ENCODE measurements at regions not wholly inside any gene's neighbourhood (a gene's known extent, or its start where the extent isn't known, plus 50 kb on each side); places are given as distances from the start of the nearest gene placed in this dataset.
"Not testable (repeated sequence)": the region's sequence is repeated elsewhere in the genome, so short reads cannot be mapped to it uniquely, and the experiment has no call there.

- DNase-seq = no peak
Measured at GRCh38 chr1:102365071-102365470, 368.3 kb upstream of the OLFM3 start.

- no peak for DNase-seq
Measured at GRCh38 chr1:102336602-102337001, 339.9 kb upstream of the OLFM3 start.

GRCh38 chr1:102318104-102318806 lies 321.5 kb upstream of the OLFM3 start:
- DNase-seq = no peak

GRCh38 chr1:102315096-102315495 lies 318.4 kb upstream of the OLFM3 start:
- DNase-seq = no peak

GRCh38 chr1:102296116-102296515 lies 299.4 kb upstream of the OLFM3 start:
- no peak for DNase-seq

- no peak for DNase-seq
Measured at GRCh38 chr1:102282955-102283354, 286.2 kb upstream of the OLFM3 start.

- DNase-seq = no peak
Measured at GRCh38 chr1:102262994-102263393, 266.3 kb upstream of the OLFM3 start.

GRCh38 chr1:102252731-102253505 lies 256.2 kb upstream of the OLFM3 start:
- no peak for DNase-seq

GRCh38 chr1:102241431-102242338 lies 245.0 kb upstream of the OLFM3 start:
- no peak for DNase-seq

GRCh38 chr1:102239247-102239646 lies 242.5 kb upstream of the OLFM3 start:
- DNase-seq = no peak

GRCh38 chr1:102234753-102235359 lies 238.1 kb upstream of the OLFM3 start:
- no peak for DNase-seq

GRCh38 chr1:102219463-102219862 lies 222.7 kb upstream of the OLFM3 start:
- DNase-seq = no peak

GRCh38 chr1:102210891-102211290 lies 214.2 kb upstream of the OLFM3 start:
- not testable (repeated sequence) for DNase-seq

- DNase-seq = peak; percentile 3 to 62
Measured at GRCh38 chr1:102191723-102192122, 195.0 kb upstream of the OLFM3 start.

- no peak for DNase-seq
Measured at GRCh38 chr1:102190429-102190828, 193.7 kb upstream of the OLFM3 start.

- DNase-seq = no peak
Measured at GRCh38 chr1:102186536-102186935, 189.8 kb upstream of the OLFM3 start.

GRCh38 chr1:102185260-102185659 lies 188.5 kb upstream of the OLFM3 start:
- DNase-seq = no peak

GRCh38 chr1:102184477-102184876 lies 187.8 kb upstream of the OLFM3 start:
- no peak for DNase-seq

- DNase-seq = no peak
Measured at GRCh38 chr1:102183711-102184110, 187.0 kb upstream of the OLFM3 start.

GRCh38 chr1:102182603-102183260 lies 186.0 kb upstream of the OLFM3 start:
- no peak for DNase-seq

GRCh38 chr1:102181341-102181740 lies 184.6 kb upstream of the OLFM3 start:
- DNase-seq = no peak

- no peak for DNase-seq
Measured at GRCh38 chr1:102178480-102178879, 181.8 kb upstream of the OLFM3 start.

All from cerebellar nuclear complex (tissue), 1 donor.